CD4-positive, alpha-beta T cell treated with Interleukin-6 for 4 hours (primary cell): ENCODE measurements at regions not wholly inside any gene's neighbourhood (a gene's known extent, or its start where the extent isn't known, plus 50 kb on each side); places are given as distances from the start of the nearest gene placed in this dataset.

ENCODE experiments used
- DNase-seq: peaks from one replicate; pipeline ENCODE4 v3.0.0-alpha.2; 2020; ENCODE audit warnings: mixed read lengths

DNA sequence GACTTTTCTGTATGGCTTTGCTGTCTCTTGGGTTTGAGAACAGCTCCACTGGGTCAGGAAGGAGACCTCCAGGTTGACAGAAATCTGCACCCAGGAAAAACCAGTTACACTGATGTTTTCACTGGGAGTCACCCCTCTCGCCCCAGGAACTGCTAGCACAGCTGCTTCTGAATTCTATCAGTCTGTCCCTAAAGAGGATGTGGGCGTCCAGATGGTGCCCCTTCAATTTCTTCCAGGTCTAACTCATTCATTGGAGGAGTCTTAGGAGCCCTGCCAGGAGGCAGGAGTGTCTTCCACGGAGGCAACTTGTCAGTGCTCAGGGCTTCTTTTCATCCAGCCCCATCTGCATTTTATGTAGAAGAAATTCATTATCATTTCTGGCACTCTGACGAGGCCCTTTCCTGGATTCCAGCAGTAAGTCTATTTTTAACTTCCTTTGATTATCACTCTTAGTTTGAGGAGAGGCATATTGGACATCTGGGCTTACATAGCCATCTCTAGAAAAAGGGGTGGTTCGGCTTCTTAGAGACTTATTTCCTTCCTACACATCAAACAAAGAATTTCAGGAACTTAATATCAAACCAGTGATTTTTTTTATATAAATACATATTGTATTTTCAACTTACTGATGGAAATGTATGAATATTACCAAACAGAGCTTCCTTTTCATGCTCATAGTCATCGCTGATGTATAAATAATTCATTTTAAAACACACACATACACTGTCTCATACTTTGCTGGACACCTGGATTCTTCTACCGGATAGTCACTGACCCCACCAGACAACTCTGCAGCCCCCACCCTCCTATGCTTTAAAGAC, 148.8 kb downstream of the IRX2 start:
- DNase-seq, result no peak

DNA sequence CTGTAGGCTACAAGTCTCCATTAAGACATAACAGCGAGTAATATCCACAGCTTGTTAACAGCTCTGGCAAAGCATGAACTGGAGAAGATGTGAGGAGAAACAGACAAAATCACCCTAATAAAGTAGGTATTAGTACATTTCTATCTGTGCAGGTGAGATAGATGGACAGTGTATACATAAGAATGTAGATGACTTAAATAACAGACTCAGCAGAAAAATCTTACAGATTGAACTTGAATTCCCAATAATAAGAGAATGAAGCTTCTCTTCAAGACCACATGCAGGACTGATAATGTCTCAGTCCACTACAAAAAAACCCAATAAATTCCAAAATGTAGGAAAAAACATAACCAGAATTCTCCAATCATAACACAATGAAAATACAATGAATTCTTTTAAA, 153.0 kb downstream of the IRX2 start:
- no peak for DNase-seq

DNA sequence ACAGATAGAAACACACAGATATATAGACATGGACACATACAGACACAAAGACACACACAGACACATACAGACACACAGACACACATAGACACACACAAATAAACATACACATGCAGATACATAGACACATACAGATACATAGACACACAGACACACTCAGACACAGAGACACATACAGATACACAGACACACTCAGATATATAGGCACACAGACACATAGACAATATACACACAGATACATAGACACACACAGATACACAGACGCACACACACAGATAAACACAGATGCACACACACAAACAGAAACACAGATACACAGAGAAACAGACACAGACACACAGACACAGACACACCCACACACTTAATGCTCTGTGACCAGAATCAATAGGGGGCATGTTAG, 156.8 kb downstream of the IRX2 start:
- DNase-seq, result no peak

DNA sequence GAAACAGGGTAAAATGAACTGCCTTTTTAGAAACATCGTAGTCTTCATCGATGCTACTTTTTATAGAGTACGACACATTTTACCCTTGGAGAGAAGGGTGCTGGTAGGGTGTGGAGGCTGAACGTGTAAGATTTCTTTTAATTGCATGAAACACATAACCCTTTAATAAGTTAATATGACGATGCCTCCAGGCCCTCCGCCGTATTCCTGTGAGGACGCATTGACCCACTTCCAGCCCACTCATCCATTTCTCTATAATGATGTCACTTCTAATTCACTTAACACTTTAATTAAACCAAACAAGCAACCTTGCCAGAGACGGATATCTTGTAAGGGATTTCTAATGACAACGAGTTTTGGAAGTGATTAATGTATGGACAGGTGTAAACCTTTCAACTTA, 158.7 kb downstream of the IRX2 start:
- DNase-seq, result no peak

DNA sequence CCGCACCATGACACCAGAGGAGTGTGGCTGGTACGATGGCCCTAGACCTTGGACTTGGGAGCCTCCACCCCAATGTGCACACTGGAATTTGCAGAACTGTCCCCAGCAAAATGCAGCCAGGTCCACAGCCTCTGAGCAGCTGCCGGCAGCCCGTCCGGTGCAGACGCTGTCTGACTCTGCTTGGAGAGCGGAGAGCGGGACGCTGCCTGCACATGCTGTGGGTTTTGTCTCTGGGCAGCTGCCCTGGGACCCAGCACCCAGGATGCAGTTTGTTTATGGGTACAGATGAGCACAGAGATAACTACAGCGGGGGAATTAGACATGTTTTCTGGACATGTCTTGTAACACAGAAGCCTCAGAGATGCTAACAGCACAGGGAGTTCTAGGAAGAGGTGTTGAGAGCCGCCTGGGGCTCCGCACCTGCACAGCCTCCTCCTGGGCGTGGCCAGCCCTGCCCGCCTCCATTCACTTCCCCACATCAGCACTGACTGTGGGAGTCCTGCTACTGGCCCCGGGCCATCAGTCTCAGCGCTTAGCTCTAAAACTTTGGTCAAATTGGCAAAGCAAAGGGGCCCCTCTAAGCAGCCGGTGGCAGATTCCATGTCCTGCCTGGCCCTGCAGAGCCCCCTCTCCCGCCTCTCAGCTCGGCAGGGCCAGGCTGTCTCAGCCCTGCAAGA, 159.6 kb downstream of the IRX2 start:
- DNase-seq, result no peak

DNA sequence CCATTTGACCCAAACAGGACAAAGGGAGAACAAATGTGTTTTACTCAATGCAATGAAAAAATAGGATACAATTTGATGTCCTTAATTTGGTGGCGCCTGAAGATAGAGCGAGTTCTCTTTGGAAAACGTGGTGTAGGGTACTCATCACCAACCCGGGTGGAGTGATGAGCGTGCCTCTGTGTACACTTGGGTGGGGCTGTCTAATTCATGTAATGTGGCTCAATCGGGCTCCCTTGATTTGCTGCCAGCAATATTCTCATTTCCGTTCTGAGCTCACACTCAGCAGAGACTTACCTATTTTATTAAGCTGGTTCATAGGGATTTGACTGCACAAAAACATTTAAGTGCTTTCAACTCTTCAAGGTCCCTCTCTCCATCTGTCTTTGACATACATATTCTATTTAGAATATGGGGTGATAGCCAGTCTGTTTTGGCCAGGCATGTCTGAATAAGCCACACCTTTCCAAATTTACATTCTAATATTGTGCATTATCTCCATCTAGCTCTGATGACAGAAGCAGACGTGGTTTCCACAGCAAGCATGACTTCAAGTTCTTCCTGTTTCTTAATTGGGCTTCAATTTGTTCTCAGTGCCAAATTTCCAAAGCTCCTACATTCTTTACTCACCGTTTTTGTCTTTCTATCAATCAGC, 162.5 kb downstream of the IRX2 start:
- no peak for DNase-seq

DNA sequence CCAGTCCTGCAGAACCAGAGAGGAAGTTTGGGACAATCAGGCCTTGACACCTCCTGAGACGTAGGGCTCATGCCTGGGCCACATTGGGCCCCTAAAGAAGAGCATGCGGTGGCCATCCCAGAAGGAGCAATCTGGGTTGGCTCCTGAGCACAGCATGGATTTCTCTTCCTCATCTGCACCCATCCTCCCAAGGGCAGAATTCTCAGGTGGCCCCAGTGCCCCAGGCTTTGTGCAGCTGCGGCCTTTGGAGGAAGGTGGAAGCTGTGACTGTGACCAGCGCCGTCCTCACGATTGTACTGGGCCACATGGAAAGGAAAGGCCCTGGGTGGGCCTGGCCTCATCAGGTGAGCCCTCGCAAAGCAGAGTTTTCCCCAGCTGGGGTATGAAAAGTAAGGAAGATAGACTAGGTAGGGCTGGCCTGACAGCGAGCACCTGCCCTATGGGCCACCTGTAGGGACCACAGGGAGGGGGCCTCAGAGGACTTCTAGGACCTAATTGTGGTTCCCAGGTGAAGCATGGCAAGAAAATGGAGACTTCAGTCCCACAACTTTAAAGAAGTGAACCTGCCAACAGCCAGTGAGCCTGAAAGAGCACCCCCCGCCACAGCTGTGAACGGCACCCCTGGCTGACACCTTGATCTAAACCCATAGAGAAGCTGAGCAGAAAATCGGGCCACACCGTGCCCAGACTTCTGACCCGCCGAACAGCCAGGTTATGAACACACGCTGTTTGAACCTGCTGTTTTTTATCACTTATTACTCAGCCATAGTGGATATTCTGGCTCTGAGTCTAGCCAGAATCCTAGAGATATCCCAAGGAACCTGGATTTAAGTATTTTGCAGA, 164.1 kb downstream of the IRX2 start:
- DNase-seq, result no peak

DNA sequence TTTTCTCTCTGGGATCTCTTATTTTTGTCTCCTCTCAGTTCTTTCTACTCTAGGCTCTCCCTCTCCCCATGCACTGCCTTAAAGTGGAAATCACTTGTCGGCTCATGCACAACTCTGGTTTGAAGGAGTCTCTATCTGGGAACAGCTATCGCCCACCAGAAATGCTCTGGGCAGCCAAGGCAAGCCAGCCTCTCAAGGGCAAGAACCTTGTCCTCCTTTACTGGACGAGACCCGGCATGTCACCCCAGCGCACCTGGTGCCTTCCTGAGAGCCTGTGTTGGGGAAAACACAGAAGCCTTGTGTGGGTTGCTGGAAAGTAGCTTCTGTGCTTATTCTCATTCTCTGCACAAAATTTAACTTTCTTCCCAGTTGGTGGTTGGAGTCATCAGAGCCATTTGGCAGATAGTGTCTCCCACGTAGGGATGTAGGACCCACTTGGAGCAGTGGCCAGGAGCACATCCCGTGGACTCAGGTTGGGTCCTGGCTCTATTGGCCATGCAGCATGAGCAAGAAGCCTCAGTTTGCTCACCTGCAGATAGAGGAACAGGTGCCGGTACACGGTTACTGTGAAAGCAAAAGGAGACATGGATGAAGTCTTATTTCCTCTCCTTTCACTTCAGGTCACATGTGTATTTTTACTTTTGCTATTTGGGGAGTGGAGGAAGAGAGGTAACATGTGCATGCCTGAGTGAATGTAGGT, 165.3 kb downstream of the IRX2 start:
- DNase-seq, result no peak

DNA sequence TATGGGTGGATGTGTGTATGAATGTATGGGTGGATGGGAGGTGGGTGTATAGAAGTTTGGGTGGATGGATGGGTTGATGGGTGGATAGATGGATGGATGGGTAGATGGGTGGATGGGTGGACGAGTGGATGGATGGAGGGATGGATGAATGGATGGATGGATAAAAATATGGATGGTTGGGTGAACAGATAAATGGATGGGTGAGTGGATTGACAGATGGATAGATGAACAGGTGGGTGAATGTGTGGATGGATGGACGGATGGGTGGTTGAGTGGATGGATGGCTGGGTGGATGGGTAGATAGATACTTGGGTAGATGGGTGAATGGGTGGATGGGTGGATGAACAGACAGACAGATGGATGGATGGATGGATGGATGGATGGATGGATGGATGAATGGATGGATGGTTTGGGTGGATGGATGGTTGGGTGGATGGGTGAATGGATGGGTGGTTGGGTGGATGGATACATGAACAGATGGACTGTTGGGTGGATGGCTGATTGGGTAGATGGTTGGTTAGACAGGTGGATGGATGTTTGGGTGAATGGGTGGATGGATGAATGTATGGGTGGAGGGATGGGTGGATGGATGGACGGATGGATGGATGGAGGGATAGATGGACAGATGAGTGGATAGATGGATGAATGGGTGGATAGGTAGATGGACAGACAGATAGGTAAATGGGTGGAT, 166.8 kb downstream of the IRX2 start:
- no peak for DNase-seq

DNA sequence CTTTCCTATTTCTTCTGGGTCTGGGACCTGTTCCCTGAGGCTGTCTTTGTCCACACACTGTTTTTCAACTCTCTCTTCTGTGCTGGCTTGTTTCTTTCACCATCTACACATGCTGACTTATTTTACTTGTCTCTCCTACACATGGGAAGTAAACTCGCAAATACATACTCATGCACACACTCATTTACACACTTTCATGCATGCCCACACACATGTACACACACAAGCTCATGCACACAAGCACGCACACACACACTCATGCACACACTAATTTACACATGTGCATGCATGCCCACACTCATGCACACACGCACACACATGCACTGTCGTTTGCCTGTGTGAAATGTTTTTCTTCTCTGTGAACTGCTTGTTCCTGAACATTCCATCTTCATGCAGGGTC, 169.0 kb downstream of the IRX2 start:
- DNase-seq, result no peak

DNA sequence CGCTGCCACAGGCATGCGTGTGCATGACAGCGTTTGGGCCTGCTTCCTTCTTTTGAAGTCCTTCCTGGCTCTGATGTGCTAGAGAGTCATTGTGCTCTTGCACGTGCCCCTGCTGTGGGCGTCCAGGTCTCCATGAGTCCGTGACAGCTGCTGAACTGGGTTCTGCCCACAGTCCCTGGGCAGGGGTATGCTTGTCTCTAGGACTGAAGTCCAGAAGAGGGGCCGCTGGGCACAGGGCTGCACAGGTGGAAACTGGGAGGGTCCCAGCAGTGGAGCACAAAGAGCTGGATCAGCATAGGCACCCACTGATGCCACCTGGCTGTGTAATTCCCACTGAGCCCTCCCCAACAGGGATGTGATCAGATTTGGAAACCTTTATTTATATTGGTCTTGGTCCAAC, 169.4 kb downstream of the IRX2 start:
- DNase-seq, result no peak

DNA sequence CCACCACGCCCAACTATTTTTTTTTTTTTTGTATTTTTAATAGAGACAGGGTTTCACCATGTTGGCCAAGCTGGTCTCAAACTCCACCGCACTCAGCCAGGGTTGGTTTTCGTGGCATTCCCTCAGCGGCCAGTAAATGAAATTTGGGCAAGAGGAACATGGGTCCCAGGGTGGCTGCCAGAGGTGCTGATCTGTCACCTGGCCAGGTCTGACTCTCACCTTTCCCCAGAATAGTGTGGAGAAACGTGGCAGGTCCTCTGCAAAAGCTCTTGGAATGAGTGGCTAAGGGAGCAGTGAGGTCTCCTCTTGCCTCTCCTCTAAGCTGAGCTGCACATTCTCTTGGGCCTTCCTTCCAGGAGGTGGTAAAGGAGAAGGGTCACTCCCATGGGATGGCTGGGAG, 170.1 kb downstream of the IRX2 start:
- no peak for DNase-seq

DNA sequence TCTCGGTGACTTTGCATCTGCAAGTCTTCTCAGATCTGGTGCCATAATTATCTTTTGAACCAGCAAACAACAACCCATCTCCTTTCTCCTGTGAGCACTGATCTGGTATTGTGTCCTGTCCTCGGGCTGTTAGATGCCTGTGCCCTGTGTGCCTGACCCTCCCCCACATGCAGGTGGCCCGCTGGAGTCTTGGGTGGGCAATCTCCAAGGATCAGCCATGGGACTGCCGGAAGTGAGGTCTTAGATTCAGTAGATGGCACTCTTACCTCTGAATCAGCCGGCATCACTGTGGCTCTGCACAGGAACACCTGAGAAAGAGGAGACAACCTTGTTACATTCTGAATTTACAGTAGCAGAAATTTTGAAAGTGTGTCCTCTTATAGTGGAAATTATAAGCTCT, 172.4 kb downstream of the IRX2 start:
- DNase-seq, result no peak

DNA sequence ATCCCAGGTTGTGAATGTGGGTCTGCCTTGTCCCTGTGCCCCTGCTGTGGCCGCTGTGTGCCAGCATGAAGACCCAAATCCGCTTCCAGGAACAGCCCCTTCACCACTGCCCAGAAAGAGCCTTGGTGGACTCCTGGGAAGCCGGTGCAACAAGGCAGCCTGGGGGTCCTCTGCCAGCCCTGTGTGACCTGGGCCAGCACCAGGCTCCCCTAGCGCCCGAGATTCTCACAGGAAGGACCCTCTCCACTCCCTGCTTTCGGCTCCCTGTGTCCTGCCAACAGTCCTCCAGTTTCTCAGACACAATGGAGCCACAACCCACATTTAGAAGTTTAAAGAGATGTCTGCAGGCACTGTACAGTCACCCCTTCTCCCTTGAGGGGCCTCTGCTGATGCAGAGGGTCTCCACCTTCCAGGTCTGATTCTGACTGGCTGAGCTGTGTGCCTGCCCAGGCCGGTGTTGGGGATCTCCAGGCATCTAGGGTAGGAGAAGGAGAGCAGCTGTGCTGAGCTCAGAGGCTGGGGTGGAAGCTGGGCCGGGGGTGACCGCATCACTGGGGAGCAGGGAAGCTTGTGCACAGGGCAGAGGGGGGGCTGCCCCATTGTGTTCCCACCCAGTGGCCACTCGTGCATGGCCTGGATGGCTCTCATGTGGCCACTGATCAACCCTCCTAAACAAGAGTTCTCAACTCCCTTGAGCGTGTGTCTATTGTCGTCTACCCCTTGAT, 174.0 kb downstream of the IRX2 start:
- DNase-seq, result no peak

DNA sequence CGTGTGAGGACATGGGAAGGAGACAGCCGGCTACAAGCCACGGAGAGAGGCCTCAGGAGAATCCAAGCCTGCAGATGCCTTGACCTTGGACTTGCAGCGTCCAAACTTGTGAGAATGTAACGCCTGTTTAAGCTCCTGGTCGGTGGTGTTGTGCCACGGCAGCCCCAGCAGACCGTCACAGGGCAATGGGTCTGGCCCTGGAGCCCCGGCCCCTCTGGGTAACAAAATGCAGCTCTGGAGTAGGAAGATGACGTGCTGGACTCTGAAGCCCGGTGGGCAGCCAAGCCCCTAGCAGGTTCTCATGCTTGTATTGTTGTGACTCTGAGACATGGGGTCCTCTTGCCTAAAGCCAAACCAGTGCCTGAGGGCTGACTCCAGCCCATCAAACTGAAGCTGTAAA, 174.7 kb downstream of the IRX2 start:
- DNase-seq, result no peak

DNA sequence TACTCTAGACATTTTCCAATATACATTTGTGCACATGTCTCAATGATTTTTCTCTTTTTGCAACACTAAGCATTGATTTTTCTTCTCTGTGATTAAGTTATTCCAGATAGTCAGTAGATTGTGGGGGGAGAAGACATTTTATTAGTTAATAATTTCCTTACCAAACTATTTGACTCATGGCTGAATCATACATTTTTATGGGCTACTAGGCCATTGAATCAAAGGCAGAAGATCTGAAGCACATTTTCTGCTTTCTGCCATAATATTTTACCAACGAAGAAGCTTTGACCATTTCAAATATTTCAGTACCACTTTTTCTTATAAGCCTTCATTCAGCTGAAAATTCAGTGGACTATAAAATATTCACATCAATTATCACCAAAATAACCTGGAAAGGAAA, 175.6 kb downstream of the IRX2 start:
- no peak for DNase-seq

DNA sequence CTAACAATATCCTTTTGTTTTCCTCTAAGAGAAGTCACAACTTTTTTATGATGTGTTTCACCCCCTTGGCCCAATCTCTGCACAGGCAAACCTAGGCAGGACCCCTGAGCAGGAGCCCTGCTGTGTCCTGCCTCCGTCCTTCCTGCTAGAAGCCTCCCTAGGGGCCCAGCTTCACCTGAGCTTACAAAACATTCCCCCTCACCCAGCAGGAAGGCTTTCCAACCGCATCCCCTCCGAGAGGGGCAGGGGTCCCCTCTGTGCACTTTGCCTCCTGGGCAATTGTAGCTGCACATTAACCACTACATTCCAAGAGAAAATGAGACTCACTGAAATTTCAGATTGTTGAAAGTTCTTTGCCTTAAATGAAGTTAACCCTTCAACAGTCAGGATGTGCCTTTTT, 176.2 kb downstream of the IRX2 start:
- DNase-seq, result no peak

DNA sequence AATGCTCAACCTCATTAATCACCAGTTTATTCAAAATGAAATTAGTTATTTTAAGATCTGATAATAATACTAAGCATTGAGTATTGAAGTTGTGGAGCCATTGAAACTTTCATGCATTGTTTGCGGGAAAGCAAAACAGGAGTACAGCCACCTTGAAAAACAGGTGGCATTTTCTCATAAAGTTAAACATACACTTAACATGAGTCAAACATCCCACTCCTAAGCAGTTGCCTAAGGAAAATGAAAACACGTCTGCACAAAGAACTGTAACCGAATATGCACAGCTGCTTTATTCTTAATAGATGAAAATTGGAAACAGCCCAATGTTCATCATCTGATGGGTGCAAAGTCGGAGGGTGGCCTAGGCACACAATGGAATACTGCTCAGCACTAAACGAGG, 177.3 kb downstream of the IRX2 start:
- no peak for DNase-seq

DNA sequence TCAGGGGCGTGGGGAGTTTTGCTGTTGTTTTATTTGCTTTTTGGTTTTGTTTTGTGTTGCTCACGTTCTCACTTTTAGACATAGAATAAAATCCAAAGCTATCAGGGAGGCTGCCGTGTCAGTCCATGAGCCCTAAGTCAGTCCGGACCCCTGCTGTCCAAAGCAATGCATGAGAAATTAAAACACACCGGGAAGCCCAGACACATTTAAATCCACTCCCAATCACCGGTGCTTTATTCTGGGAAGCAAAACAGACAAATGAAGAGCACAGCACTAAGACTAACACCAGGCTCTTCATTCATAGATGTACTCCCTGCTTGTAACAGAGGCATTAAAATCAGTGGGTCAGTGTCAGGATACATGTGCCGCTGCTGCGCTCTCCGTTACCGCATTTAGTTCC, 180.9 kb downstream of the IRX2 start:
- no peak for DNase-seq

DNA sequence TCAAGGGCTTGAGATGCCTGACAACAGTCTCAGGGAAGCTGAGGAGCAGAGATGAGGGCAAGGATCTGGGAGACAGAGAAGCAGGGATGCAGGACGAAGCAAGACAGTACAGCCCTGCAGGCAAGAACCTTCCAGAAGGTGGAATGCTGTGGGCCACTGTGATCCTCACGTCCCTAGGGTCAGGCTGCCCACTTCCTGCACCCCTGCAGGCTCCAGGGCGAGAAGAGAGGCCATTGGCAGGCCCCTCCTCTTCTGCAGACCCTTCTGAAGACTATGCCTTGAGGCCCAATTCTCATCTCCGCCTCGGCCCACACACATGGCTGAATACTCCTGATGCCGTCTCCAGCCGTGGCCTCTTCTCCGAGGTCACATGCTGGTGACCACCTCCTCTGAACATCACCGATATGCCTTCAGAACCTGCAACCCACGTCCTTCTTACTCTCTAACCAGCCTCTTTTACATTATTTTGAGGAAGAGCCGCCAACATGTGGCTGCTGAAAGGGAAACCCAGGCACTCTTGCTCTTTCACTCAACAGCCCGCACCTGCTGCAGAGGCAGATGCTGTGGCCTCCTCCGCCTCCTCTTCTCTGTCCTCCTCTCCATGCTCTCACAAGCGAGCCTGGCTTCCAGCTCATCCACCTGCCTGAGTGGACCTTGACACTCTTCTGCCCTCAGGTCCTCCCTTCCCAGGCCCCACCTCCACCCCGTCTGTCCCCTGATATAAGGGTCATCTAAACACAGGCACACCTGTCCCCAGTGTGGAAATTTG, 181.5 kb downstream of the IRX2 start:
- DNase-seq, result no peak
